Breast epithelium (tissue), 4 donors: ENCODE measurements at regions not wholly inside any gene's neighbourhood (a gene's known extent, or its start where the extent isn't known, plus 50 kb on each side); places are given as distances from the start of the nearest gene placed in this dataset.

ENCODE experiments used
- DNase-seq, 2 donors: peaks; one replicate each; pipeline ENCODE4 v3.0.0-alpha.2; 2019; ENCODE audit warnings: low spot score in 2 of 2
- H3K27ac ChIP-seq, 2 donors: fragments of 200-600 bp; sonication (generic) in 1 of 2; one replicate each; pipeline ENCODE4 v1.5.1; 2016 to 2019; ENCODE audit warnings: mild to moderate bottlenecking in 1 of 2
- H3K27me3 ChIP-seq, 2 donors: fragments of 200-600 bp; sonication (generic) in 1 of 2; one replicate each; pipeline versions ENCODE4 v1.5.1 to v1.6.0; 2017 to 2019; ENCODE audit warnings: control low read depth in 1 of 2, mild to moderate bottlenecking in 1 of 2
- H3K36me3 ChIP-seq: fragments of 200-600 bp; one replicate; pipeline ENCODE4 v1.5.1; 2019
- H3K4me1 ChIP-seq, 2 donors: fragments of 200-600 bp; sonication (generic); one replicate each; pipeline ENCODE4 v1.5.1; 2016 to 2019; ENCODE audit warnings: control low read depth in 1 of 2
- H3K4me3 ChIP-seq, 3 donors: fragments of 200-600 bp; sonication (generic); 1 replicate in 2 of 3; 2 replicates in 1 of 3; pipeline ENCODE4 v1.5.1; 2016 to 2019; ENCODE audit warnings: mild to moderate bottlenecking in 3 of 3, moderate library complexity in 2 of 3
- H3K9me3 ChIP-seq, 2 donors: fragments of 200-600 bp; sonication (generic) in 1 of 2; one replicate each; pipeline ENCODE4 v1.5.1; 2016 to 2019; ENCODE audit warnings: control low read depth in 1 of 2
- POLR2A ChIP-seq: fragments of 450-650 bp; IDR thresholded peaks from one replicate; pipeline ENCODE4 v1.6.1; 2016; ENCODE audit warnings: antibody characterized with exemption, mild to moderate bottlenecking, moderate library complexity
- POLR2AphosphoS5 ChIP-seq, 3 donors: sonication (generic); formaldehyde crosslinking; IDR thresholded peaks; one replicate each; pipeline ENCODE4 v1.6.1; 2017; ENCODE audit warnings: antibody characterized with exemption in 3 of 3
- intact Hi-C: fragments of 100-400 bp; cut with DNase I; formaldehyde crosslinking; loops from one replicate; pipeline ENCODE4 v1.15.1; 2023; ENCODE audit warnings: low total_unique reads
- TF ChIP-seq, protein P1 (sequence below), 3 donors: fragments of 450-650 bp; IDR thresholded peaks; one replicate each; pipeline ENCODE4 v1.5.1; 2016 to 2017; ENCODE audit warnings: antibody characterized with exemption in 3 of 3, mild to moderate bottlenecking in 3 of 3, moderate library complexity in 3 of 3

DNA sequence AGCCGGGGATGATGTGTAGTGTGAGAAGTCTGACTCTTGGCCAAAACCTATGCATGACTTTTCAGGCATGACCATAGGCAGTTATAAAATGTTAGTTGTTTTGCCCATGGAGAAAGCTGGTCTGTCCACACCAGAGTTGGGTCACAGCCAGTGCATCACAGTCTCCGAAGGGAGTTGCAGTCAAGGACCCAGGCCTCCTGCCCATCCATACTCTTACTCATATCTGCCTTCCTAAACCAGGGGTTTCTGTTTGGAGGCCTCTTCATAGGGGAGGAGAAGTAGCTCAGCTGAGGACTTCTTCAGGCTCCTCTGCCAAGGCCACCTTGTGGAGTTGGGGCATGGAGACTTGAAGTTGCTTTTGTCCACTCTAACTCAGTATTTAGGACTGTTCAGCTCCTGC is 1008.3 kb downstream of the PCDH18 start:
- H3K9me3 ChIP-seq: no peaks in the 10 kb centered on the region
- H3K27me3 ChIP-seq: no peaks in the 10 kb centered on the region
- DNase-seq: no peak
- no peak for TF ChIP-seq POLR2AphosphoS5 (IDR thresholded peaks at IDR 0.05)
- TF ChIP-seq POLR2A: no peak
- TF ChIP-seq, protein P1, sequence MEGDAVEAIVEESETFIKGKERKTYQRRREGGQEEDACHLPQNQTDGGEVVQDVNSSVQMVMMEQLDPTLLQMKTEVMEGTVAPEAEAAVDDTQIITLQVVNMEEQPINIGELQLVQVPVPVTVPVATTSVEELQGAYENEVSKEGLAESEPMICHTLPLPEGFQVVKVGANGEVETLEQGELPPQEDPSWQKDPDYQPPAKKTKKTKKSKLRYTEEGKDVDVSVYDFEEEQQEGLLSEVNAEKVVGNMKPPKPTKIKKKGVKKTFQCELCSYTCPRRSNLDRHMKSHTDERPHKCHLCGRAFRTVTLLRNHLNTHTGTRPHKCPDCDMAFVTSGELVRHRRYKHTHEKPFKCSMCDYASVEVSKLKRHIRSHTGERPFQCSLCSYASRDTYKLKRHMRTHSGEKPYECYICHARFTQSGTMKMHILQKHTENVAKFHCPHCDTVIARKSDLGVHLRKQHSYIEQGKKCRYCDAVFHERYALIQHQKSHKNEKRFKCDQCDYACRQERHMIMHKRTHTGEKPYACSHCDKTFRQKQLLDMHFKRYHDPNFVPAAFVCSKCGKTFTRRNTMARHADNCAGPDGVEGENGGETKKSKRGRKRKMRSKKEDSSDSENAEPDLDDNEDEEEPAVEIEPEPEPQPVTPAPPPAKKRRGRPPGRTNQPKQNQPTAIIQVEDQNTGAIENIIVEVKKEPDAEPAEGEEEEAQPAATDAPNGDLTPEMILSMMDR (IDR thresholded peaks at IDR 0.05): no peak
- intact Hi-C loops: no loop called here
- H3K4me3 ChIP-seq: no peak overlapping the region
- H3K4me1 ChIP-seq: no peaks in the 10 kb centered on the region
- no peaks in the 10 kb centered on the region for H3K36me3 ChIP-seq
- no peak overlapping the region for H3K27ac ChIP-seq

DNA sequence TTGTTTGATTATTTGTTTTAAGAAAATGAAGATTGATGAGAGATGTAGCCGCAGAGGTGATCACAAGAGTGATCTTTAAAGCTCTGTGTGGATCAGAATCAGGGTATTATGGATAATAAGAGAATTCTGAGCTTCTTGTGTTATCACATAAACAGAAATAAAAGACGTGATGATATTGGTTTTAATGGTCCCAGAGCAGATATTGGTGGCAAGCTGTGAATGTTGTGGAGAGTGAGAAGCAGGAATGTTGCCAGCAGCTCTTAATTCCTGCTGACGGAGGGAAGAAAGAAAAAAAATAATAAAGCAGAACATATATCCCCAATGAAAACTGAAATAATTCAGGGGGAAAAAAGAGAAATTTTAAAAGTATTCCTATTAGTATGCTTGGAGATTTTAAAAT is 1015.9 kb downstream of the PCDH18 start:
- Histone ChIP-seq H3K36me3 (no peaks in the 10 kb centered on the region), H3K9me3 (no peaks in the 10 kb centered on the region), H3K4me1 (no peaks in the 10 kb centered on the region), H3K27ac (no peak overlapping the region), H3K4me3 (no peak overlapping the region), H3K27me3 (no peaks in the 10 kb centered on the region)
- TF ChIP-seq POLR2AphosphoS5 (IDR thresholded peaks at IDR 0.05) (no peak), POLR2A (no peak)
- TF ChIP-seq, protein P1 (IDR thresholded peaks at IDR 0.05): no peak
- no peak for DNase-seq
- intact Hi-C loops: no loop called here

DNA sequence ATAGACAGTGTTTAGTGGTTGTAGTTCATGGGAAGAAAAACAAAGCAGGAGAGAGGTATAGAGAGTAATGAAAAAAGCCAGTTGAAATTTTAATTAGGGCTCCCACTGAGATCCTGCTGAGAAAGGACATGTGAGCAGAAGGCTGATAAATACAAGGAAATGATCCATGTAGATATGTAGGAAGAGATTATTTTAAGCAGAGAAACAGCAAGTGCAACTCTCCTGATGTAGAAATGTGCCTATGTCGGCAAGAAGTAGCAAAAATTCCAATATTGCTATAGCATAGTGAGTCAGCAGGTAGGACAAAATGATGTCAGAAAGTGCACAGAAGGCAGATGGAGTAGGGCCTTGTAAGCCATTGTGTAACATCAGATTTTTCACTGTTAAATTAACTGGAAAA is 1027.3 kb downstream of the PCDH18 start:
- DNase-seq: no peak
- no peak overlapping the region for H3K4me3 ChIP-seq
- no peaks in the 10 kb centered on the region for H3K4me1 ChIP-seq
- H3K36me3 ChIP-seq: no peaks in the 10 kb centered on the region
- no peaks in the 10 kb centered on the region for H3K9me3 ChIP-seq
- no peak overlapping the region for H3K27ac ChIP-seq
- intact Hi-C loops: no loop called here
- TF ChIP-seq, protein P1 (IDR thresholded peaks at IDR 0.05): no peak
- no peak for TF ChIP-seq POLR2A
- TF ChIP-seq POLR2AphosphoS5 (IDR thresholded peaks at IDR 0.05): no peak
- no peaks in the 10 kb centered on the region for H3K27me3 ChIP-seq

DNA sequence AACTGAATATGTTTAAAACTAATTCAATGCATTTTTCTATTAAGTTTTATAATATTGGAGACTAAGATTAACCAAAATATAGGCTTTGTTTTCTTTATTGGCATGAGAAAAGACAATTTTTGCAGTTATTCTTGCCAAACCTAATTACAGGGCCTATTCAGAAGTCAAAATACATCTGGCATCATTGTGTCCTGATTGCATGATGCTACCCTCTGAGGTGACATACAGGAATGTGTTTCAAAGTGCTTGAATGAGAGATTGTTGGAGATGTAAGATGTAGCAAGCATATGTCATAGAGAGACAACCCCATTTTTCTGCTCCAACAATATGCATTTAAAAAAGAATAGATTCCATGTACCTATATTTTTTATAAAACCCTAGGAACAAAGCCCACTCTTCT is 1036.4 kb downstream of the PCDH18 start:
- TF ChIP-seq POLR2A: no peak
- TF ChIP-seq, protein P1 (IDR thresholded peaks at IDR 0.05): no peak
- Histone ChIP-seq H3K36me3 (no peaks in the 10 kb centered on the region), H3K4me1 (no peaks in the 10 kb centered on the region), H3K9me3 (no peaks in the 10 kb centered on the region), H3K4me3 (no peak overlapping the region), H3K27ac (no peak overlapping the region), H3K27me3 (no peaks in the 10 kb centered on the region)
- no peak for DNase-seq
- intact Hi-C loops: no loop called here

DNA sequence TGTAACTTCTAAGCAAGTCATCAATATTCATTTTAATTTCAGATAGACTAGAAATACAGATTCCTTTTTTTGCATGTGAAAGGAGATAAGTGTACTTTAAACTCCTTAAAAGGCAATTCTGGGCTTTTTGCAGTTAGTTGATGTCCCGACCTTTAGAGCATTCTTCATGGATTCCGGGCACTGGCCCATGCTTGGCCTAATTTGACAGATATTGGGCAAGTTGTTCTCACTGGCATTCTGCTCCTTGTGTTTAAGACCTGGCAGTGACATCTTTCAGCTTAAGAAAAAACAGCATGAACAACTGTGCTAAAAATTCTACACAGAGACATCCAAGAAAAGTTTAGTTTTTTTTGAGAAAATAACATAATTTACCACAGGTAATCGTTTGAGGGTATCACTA is 1037.2 kb downstream of the PCDH18 start:
- intact Hi-C loops: no loop called here
- Histone ChIP-seq H3K4me3 (no peak overlapping the region), H3K9me3 (no peaks in the 10 kb centered on the region), H3K4me1 (no peaks in the 10 kb centered on the region), H3K36me3 (no peaks in the 10 kb centered on the region), H3K27me3 (no peaks in the 10 kb centered on the region), H3K27ac (no peak overlapping the region)
- DNase-seq: no peak
- TF ChIP-seq POLR2AphosphoS5 (IDR thresholded peaks at IDR 0.05) (no peak), POLR2A (no peak)
- TF ChIP-seq, protein P1 (IDR thresholded peaks at IDR 0.05): no peak
